ENCODE measurements at regions not wholly inside any gene's neighbourhood (a gene's known extent, or its start where the extent isn't known, plus 50 kb on each side); places are given as distances from the start of the nearest gene placed in this dataset.

- TF ChIP-seq, protein P1, sequence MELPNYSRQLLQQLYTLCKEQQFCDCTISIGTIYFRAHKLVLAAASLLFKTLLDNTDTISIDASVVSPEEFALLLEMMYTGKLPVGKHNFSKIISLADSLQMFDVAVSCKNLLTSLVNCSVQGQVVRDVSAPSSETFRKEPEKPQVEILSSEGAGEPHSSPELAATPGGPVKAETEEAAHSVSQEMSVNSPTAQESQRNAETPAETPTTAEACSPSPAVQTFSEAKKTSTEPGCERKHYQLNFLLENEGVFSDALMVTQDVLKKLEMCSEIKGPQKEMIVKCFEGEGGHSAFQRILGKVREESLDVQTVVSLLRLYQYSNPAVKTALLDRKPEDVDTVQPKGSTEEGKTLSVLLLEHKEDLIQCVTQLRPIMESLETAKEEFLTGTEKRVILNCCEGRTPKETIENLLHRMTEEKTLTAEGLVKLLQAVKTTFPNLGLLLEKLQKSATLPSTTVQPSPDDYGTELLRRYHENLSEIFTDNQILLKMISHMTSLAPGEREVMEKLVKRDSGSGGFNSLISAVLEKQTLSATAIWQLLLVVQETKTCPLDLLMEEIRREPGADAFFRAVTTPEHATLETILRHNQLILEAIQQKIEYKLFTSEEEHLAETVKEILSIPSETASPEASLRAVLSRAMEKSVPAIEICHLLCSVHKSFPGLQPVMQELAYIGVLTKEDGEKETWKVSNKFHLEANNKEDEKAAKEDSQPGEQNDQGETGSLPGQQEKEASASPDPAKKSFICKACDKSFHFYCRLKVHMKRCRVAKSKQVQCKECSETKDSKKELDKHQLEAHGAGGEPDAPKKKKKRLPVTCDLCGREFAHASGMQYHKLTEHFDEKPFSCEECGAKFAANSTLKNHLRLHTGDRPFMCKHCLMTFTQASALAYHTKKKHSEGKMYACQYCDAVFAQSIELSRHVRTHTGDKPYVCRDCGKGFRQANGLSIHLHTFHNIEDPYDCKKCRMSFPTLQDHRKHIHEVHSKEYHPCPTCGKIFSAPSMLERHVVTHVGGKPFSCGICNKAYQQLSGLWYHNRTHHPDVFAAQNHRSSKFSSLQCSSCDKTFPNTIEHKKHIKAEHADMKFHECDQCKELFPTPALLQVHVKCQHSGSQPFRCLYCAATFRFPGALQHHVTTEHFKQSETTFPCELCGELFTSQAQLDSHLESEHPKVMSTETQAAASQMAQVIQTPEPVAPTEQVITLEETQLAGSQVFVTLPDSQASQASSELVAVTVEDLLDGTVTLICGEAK (IDR thresholded peaks at IDR 0.05; ENCODE audit: borderline replicate concordance), result no peak
- no peak for TF ChIP-seq TCF3 (IDR thresholded peaks at IDR 0.05; ENCODE audit: borderline replicate concordance, insufficient read depth, low read depth, low read length)
- TF ChIP-seq, protein P2, sequence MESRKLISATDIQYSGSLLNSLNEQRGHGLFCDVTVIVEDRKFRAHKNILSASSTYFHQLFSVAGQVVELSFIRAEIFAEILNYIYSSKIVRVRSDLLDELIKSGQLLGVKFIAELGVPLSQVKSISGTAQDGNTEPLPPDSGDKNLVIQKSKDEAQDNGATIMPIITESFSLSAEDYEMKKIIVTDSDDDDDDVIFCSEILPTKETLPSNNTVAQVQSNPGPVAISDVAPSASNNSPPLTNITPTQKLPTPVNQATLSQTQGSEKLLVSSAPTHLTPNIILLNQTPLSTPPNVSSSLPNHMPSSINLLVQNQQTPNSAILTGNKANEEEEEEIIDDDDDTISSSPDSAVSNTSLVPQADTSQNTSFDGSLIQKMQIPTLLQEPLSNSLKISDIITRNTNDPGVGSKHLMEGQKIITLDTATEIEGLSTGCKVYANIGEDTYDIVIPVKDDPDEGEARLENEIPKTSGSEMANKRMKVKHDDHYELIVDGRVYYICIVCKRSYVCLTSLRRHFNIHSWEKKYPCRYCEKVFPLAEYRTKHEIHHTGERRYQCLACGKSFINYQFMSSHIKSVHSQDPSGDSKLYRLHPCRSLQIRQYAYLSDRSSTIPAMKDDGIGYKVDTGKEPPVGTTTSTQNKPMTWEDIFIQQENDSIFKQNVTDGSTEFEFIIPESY (IDR thresholded peaks at IDR 0.05), result no peak
- TF ChIP-seq JUNB (IDR thresholded peaks at IDR 0.05), result no peak
- TF ChIP-seq EED (IDR thresholded peaks at IDR 0.05; ENCODE audit: low read depth), result no peak
- TF ChIP-seq PKNOX1 (IDR thresholded peaks at IDR 0.05), result no peak
- TF ChIP-seq POU2F2 (IDR thresholded peaks at IDR 0.05; ENCODE audit: borderline replicate concordance, low read depth, low read length), result no peak
Measured at GRCh38 chr18:73839441-73839840, 308.2 kb downstream of the FBXO15 start (continued).
